Keratinocyte (primary cell): ENCODE measurements at regions not wholly inside any gene's neighbourhood (a gene's known extent, or its start where the extent isn't known, plus 50 kb on each side); places are given as distances from the start of the nearest gene placed in this dataset.

ENCODE experiments used
- DNase-seq: peaks from one replicate; pipeline ENCODE4 v3.0.0-alpha.2; 2011; ENCODE audit warnings: low read depth, missing footprints, low spot score
- FAIRE-seq: peaks from 2 replicates; lab custom pipeline; 2011; peaks lifted over from hg19 to GRCh38; lab: Jason Lieb, UNC
- H2AFZ ChIP-seq: 2 replicates; pipeline ENCODE4 v1.6.0; 2012; ENCODE audit warnings: low read length, control low read depth, inconsistent platforms; ENCODE audit not compliant: control insufficient read depth
- H3K27ac ChIP-seq: 2 replicates; pipeline ENCODE4 v1.5.1; 2011; ENCODE audit warnings: low read length; ENCODE audit not compliant: control insufficient read depth, insufficient read depth
- H3K27me3 ChIP-seq: 3 replicates; pipeline ENCODE4 v1.6.0; 2011; ENCODE audit warnings: low read length; ENCODE audit not compliant: control insufficient read depth, insufficient read depth; ENCODE audit errors: extremely low read depth
- H3K36me3 ChIP-seq, 2 experiments: 2 replicates in 1 of 2; 3 replicates in 1 of 2; pipeline ENCODE4 v1.5.1; 2011; ENCODE audit warnings: low read length in 2 of 2, mild to moderate bottlenecking in 1 of 2; ENCODE audit not compliant: control insufficient read depth in 2 of 2, insufficient read depth in 2 of 2; ENCODE audit errors: extremely low read depth in 1 of 2
- H3K4me1 ChIP-seq: 3 replicates; pipeline ENCODE4 v1.5.1; 2011; ENCODE audit warnings: low read length; ENCODE audit not compliant: control insufficient read depth, insufficient read depth; ENCODE audit errors: extremely low read depth
- H3K4me2 ChIP-seq: 3 replicates; pipeline ENCODE4 v1.6.0; 2011; ENCODE audit warnings: low read depth, low read length; ENCODE audit not compliant: control insufficient read depth, insufficient read depth; ENCODE audit errors: extremely low read depth
- H3K4me3 ChIP-seq, 3 experiments: fragments of 200-600 bp in 1 of 3; sonication (generic) in 1 of 3; 2 replicates in 2 of 3; 3 replicates in 1 of 3; pipeline ENCODE4 v1.5.1; 2011 to 2016; ENCODE audit warnings: low read length in 3 of 3, mild to moderate bottlenecking in 3 of 3, control low read depth in 2 of 3, inconsistent platforms in 1 of 3, low read depth in 1 of 3, mixed read lengths in 1 of 3, mixed run types in 1 of 3, moderate library complexity in 1 of 3; ENCODE audit not compliant: control insufficient read depth in 2 of 3, insufficient read depth in 2 of 3; ENCODE audit errors: extremely low read depth in 1 of 3
- H3K79me2 ChIP-seq: 2 replicates; pipeline ENCODE4 v1.6.0; 2012; ENCODE audit warnings: low read length; ENCODE audit not compliant: control insufficient read depth, insufficient read depth
- H3K9ac ChIP-seq: 3 replicates; pipeline ENCODE4 v1.6.0; 2011; ENCODE audit warnings: low read length; ENCODE audit not compliant: control insufficient read depth, insufficient read depth; ENCODE audit errors: extremely low read depth
- H3K9me1 ChIP-seq: 3 replicates; pipeline ENCODE4 v1.6.0; 2011; ENCODE audit warnings: low read length; ENCODE audit not compliant: control insufficient read depth, insufficient read depth; ENCODE audit errors: extremely low read depth
- H3K9me3 ChIP-seq: 2 replicates; pipeline ENCODE4 v1.5.1; 2012; ENCODE audit warnings: low read depth, low read length; ENCODE audit not compliant: control insufficient read depth
- H4K20me1 ChIP-seq: 3 replicates; pipeline ENCODE4 v1.6.0; 2011; ENCODE audit warnings: low read length; ENCODE audit not compliant: control insufficient read depth, insufficient read depth; ENCODE audit errors: extremely low read depth
- EZH2 ChIP-seq: IDR thresholded peaks from one replicate; pipeline ENCODE4 v1.6.1; 2012; ENCODE audit warnings: inconsistent platforms, mild to moderate bottlenecking, low read length, moderate library complexity
- dilution Hi-C: fragments of 300-500 bp; cut with MboI; formaldehyde crosslinking; loops from one replicate; pipeline ENCODE4 v1.7.0; 2020; ENCODE audit warnings: low sequenced_read_pairs; ENCODE audit not compliant: extremely low pct_ligation_motif_present
- TF ChIP-seq, protein P1 (sequence below), 3 experiments: IDR thresholded peaks in 1 of 3; conservative IDR thresholded peaks in 1 of 3; optimal IDR thresholded peaks in 1 of 3; 2 replicates in 2 of 3; 3 replicates in 1 of 3; pipeline versions ENCODE3 to v1.5.1; 2011; ENCODE audit warnings: low read length in 3 of 3, mild to moderate bottlenecking in 3 of 3, moderate library complexity in 2 of 3, control low read depth in 1 of 3, inconsistent platforms in 1 of 3; ENCODE audit not compliant: insufficient read depth in 2 of 3; ENCODE audit errors: extremely low read depth in 1 of 3

GRCh38 chr10:78301891-78302738, 268.5 kb downstream of the RPS24 start:
- FAIRE-seq (no peak), DNase-seq (no peak)
- Histone ChIP-seq H3K4me3 (no peak overlapping the region), H3K9me3 (no peaks in the 10 kb centered on the region), H3K9me1 (no peaks in the 10 kb centered on the region), H2AFZ (no peak overlapping the region), H3K27me3 (peaks cover 15% of the 10 kb centered on the region), H3K4me1 (peaks cover 4% of the 10 kb centered on the region), H3K27ac (no peak overlapping the region), H3K9ac (no peak overlapping the region), H3K36me3 (no peaks in the 10 kb centered on the region), H4K20me1 (no peaks in the 10 kb centered on the region), H3K4me2 (peak overlapping the region; percentile 84), H3K79me2 (no peaks in the 10 kb centered on the region)
- dilution Hi-C loops = no loop called here
- TF ChIP-seq, protein P1, sequence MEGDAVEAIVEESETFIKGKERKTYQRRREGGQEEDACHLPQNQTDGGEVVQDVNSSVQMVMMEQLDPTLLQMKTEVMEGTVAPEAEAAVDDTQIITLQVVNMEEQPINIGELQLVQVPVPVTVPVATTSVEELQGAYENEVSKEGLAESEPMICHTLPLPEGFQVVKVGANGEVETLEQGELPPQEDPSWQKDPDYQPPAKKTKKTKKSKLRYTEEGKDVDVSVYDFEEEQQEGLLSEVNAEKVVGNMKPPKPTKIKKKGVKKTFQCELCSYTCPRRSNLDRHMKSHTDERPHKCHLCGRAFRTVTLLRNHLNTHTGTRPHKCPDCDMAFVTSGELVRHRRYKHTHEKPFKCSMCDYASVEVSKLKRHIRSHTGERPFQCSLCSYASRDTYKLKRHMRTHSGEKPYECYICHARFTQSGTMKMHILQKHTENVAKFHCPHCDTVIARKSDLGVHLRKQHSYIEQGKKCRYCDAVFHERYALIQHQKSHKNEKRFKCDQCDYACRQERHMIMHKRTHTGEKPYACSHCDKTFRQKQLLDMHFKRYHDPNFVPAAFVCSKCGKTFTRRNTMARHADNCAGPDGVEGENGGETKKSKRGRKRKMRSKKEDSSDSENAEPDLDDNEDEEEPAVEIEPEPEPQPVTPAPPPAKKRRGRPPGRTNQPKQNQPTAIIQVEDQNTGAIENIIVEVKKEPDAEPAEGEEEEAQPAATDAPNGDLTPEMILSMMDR (optimal IDR thresholded peaks at IDR 0.05 in 1 of 3, IDR thresholded peaks at IDR 0.05 in 1 of 3, conservative IDR thresholded peaks at IDR 0.05 in 1 of 3; ENCODE audit: extremely low read depth in 1 of 3, insufficient read depth in 2 of 3, low read length in 3 of 3) = peak in 2 of 3 experiments; percentile 3 to 24
- TF ChIP-seq EZH2 = no peak

DNA sequence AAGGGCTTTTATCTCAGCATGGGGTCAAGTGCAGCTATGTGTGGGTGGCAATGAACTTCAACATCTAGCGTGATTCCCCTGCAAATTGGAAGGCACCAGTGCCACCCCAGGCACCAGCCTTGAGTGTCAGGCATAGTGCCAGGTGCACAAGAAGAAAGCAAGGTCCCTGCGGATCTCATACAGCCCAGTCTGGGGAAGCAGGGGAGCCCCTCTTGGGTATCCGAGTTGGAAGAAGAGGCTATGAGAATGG, 269.0 kb downstream of the RPS24 start:
- Histone ChIP-seq H3K79me2 (no peaks in the 10 kb centered on the region), H3K4me1 (peaks cover 4% of the 10 kb centered on the region), H3K9me1 (no peaks in the 10 kb centered on the region), H3K9ac (peak overlapping the region; percentile 56), H3K27ac (no peak overlapping the region), H2AFZ (peak overlapping the region; percentile 87), H3K4me3 (peak overlapping the region; percentile 56 to 70 (median 64)), H3K4me2 (peak overlapping the region; percentile 84), H4K20me1 (no peaks in the 10 kb centered on the region), H3K27me3 (peaks cover 15% of the 10 kb centered on the region), H3K36me3 (no peaks in the 10 kb centered on the region), H3K9me3 (no peaks in the 10 kb centered on the region)
- no peak for FAIRE-seq
- no peak for DNase-seq
- TF ChIP-seq EZH2 = no peak
- dilution Hi-C loops = no loop called here
